PC-3 (cell line): ENCODE measurements at regions not wholly inside any gene's neighbourhood (a gene's known extent, or its start where the extent isn't known, plus 50 kb on each side); places are given as distances from the start of the nearest gene placed in this dataset.

Experiments used
- EZH2 ChIP-seq: fragments of 300-600 bp; sonication (generic); IDR thresholded peaks from one replicate; pipeline ENCODE4 v1.6.1; 2017; ENCODE audit warnings: antibody characterized with exemption, mild to moderate bottlenecking, low read length; ENCODE audit not compliant: unreplicated experiment
- TF ChIP-seq, protein P1 (sequence below): fragments of 300-600 bp; sonication (generic); conservative IDR thresholded peaks from 2 replicates; pipeline ENCODE4 v1.5.1; 2017; ENCODE audit warnings: antibody characterized with exemption, low read depth, mild to moderate bottlenecking, low read length

DNA sequence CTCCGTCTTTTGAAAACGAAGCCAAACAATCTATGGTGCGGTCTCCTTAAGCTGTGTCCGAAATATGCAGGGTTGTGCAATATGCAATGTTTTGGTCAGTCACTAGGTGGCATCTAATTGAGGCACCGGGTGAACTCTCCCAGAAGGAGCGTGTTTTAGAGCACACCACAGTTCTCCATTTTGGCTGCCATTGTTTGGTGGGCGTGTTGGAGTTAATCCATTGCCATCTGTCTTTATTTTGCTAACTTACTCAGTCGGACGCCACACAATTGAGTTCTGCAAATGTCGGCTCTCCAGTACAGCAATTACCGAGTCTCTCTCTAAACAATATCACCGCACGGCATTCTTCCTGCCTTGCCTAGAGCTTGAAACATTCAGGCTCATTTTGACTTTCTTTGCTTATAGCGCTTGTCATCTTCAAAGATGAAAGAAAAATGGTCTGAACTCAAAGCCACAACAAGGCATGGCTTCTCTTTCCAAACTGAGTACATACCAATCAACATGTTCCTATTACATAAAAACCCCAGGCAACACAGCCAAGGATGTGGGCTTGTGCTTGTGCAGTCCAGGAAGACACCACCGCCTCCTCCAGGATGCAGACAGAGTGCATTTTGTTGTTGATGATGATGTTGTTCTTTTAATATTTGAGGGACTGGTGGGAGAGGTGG, 182.0 kb upstream of the SERP2 start:
- TF ChIP-seq, protein P1, sequence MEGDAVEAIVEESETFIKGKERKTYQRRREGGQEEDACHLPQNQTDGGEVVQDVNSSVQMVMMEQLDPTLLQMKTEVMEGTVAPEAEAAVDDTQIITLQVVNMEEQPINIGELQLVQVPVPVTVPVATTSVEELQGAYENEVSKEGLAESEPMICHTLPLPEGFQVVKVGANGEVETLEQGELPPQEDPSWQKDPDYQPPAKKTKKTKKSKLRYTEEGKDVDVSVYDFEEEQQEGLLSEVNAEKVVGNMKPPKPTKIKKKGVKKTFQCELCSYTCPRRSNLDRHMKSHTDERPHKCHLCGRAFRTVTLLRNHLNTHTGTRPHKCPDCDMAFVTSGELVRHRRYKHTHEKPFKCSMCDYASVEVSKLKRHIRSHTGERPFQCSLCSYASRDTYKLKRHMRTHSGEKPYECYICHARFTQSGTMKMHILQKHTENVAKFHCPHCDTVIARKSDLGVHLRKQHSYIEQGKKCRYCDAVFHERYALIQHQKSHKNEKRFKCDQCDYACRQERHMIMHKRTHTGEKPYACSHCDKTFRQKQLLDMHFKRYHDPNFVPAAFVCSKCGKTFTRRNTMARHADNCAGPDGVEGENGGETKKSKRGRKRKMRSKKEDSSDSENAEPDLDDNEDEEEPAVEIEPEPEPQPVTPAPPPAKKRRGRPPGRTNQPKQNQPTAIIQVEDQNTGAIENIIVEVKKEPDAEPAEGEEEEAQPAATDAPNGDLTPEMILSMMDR = peak; percentile 53
- TF ChIP-seq EZH2 = no peak
